ENCODE measurements at regions not wholly inside any gene's neighbourhood (a gene's known extent, or its start where the extent isn't known, plus 50 kb on each side); places are given as distances from the start of the nearest gene placed in this dataset.

DNA sequence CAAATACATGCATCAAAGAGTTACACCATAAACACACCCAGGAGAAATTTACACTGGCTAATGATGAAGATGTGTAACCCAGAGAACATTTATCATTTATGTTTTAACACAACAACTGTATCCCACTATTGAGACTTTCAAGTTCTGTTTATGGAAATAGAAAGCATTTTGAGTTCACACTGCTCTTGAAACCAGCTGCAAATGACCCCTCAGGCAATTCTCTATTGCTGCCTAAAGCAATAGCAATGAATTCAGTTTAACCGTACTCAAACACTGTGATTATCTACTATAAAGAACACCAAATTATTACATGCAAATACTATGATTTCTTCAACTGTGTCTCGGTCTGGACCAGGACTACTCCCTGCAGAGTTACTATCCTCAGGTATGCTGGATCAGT lies 452.7 kb upstream of the NRXN1 start:
- H3K4me3 ChIP-seq (ENCODE audit: low read depth, low read length) = no peak overlapping the region

GRCh38 chr2:51483720-51484119 lies 451.8 kb upstream of the NRXN1 start:
- TF ChIP-seq CTCF (IDR thresholded peaks at IDR 0.05; ENCODE audit: low read depth, low read length) = no peak
- no peaks in the 10 kb centered on the region for H3K9me3 ChIP-seq

More for the DNA sequence above, 452.7 kb upstream of the NRXN1 start:
- no peaks in the 10 kb centered on the region for H3K27me3 ChIP-seq
- TF ChIP-seq CTCF (IDR thresholded peaks at IDR 0.05; ENCODE audit: low read depth, low read length) = no peak
- no peaks in the 10 kb centered on the region for H3K4me1 ChIP-seq
- no peak for DNase-seq
- no peaks in the 10 kb centered on the region for H3K36me3 ChIP-seq
- no peaks in the 10 kb centered on the region for H3K9me3 ChIP-seq

DNA sequence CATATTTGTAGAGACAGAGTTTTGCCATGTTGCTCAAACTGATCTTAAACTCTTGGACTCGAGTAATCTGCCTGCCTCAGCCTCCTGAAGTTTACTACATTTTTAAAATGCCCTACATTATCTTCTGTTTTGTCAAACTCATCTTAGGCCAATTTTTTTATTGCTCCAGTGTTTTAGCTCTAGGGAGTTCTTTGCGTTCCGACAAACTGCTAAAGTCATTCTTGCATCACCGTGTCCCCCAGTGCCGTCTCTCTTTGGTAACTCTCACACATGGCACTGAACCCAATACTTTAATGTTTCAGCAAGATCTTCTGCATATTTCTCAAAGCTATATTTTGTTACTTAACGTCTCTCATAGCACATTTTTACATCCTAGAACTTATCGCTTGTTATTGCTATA lies 440.9 kb upstream of the NRXN1 start:
- H3K9me3 ChIP-seq = no peaks in the 10 kb centered on the region
- H3K27me3 ChIP-seq = no peaks in the 10 kb centered on the region
- no peak overlapping the region for H3K4me3 ChIP-seq (ENCODE audit: low read depth, low read length)
- no peaks in the 10 kb centered on the region for H3K36me3 ChIP-seq
- no peak for TF ChIP-seq CTCF (IDR thresholded peaks at IDR 0.05; ENCODE audit: low read depth, low read length)
- DNase-seq = no peak
- no peaks in the 10 kb centered on the region for H3K4me1 ChIP-seq

More at GRCh38 chr2:51483720-51484119, 451.8 kb upstream of the NRXN1 start:
- Histone ChIP-seq H3K27me3 (no peaks in the 10 kb centered on the region), H3K4me1 (no peaks in the 10 kb centered on the region), H3K36me3 (no peaks in the 10 kb centered on the region), H3K4me3 (ENCODE audit: low read depth, low read length) (no peak overlapping the region)
- DNase-seq = no peak

GRCh38 chr2:51472300-51472699 lies 440.4 kb upstream of the NRXN1 start:
- Histone ChIP-seq H3K36me3 (no peaks in the 10 kb centered on the region), H3K4me1 (no peaks in the 10 kb centered on the region), H3K9me3 (no peaks in the 10 kb centered on the region), H3K27me3 (no peaks in the 10 kb centered on the region), H3K4me3 (ENCODE audit: low read depth, low read length) (no peak overlapping the region)
- no peak for DNase-seq
- no peak for TF ChIP-seq CTCF (IDR thresholded peaks at IDR 0.05; ENCODE audit: low read depth, low read length)

- Histone ChIP-seq H3K4me3 (ENCODE audit: low read depth, low read length) (no peak overlapping the region), H3K27me3 (no peaks in the 10 kb centered on the region), H3K36me3 (no peaks in the 10 kb centered on the region), H3K4me1 (no peaks in the 10 kb centered on the region), H3K9me3 (no peaks in the 10 kb centered on the region)
- TF ChIP-seq CTCF (IDR thresholded peaks at IDR 0.05; ENCODE audit: low read depth, low read length) = no peak
- DNase-seq = no peak
Observed at GRCh38 chr2:51469102-51469501, 437.2 kb upstream of the NRXN1 start.

DNA sequence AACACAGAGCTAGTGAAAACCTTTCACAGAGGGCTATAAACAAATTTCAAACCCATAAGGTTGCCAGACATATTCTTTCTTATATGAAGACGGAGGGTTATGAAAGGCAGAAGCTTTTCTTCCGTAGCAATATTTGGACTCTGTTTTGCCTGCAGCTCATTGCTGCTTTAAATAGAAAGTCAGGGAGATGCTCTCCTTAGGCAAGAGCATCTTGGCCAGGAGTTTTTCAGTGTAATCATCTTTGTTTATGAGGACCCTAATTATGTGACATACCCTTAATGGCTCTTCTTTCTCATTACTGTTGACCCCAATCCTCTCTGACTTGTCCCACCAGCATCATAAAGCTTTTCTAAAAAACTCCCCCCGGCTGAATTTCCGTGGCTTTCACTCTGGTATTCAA lies 433.4 kb upstream of the NRXN1 start:
- no peaks in the 10 kb centered on the region for H3K4me1 ChIP-seq
- no peaks in the 10 kb centered on the region for H3K36me3 ChIP-seq
- H3K9me3 ChIP-seq = no peaks in the 10 kb centered on the region
- H3K4me3 ChIP-seq (ENCODE audit: low read depth, low read length) = no peak overlapping the region
- no peak for DNase-seq
- no peaks in the 10 kb centered on the region for H3K27me3 ChIP-seq
- no peak for TF ChIP-seq CTCF (IDR thresholded peaks at IDR 0.05; ENCODE audit: low read depth, low read length)

Measured in BE2C (cell line).